Coronary artery (tissue), 2 donors: ENCODE measurements at regions not wholly inside any gene's neighbourhood (a gene's known extent, or its start where the extent isn't known, plus 50 kb on each side); places are given as distances from the start of the nearest gene placed in this dataset.

Experiments used
- DNase-seq: peaks from one replicate; pipeline ENCODE4 v3.0.0-alpha.2; 2017; ENCODE audit warnings: low spot score
- H3K27ac ChIP-seq, 2 donors: fragments of 200-600 bp; sonication (generic); one replicate each; pipeline ENCODE4 v1.5.1; 2016 to 2019
- H3K4me3 ChIP-seq: fragments of 200-600 bp; sonication (generic); 2 replicates; pipeline ENCODE4 v1.5.1; 2016; ENCODE audit warnings: mild to moderate bottlenecking, moderate library complexity
- TF ChIP-seq, protein P1 (sequence below): fragments of 200-600 bp; sonication (generic); IDR thresholded peaks from one replicate; pipeline ENCODE4 v1.5.1; 2019; ENCODE audit warnings: antibody characterized with exemption

GRCh38 chr7:45479781-45480180 lies 94.4 kb upstream of the ADCY1 start:
- TF ChIP-seq, protein P1, sequence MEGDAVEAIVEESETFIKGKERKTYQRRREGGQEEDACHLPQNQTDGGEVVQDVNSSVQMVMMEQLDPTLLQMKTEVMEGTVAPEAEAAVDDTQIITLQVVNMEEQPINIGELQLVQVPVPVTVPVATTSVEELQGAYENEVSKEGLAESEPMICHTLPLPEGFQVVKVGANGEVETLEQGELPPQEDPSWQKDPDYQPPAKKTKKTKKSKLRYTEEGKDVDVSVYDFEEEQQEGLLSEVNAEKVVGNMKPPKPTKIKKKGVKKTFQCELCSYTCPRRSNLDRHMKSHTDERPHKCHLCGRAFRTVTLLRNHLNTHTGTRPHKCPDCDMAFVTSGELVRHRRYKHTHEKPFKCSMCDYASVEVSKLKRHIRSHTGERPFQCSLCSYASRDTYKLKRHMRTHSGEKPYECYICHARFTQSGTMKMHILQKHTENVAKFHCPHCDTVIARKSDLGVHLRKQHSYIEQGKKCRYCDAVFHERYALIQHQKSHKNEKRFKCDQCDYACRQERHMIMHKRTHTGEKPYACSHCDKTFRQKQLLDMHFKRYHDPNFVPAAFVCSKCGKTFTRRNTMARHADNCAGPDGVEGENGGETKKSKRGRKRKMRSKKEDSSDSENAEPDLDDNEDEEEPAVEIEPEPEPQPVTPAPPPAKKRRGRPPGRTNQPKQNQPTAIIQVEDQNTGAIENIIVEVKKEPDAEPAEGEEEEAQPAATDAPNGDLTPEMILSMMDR: no peak
- Histone ChIP-seq H3K27ac (no peak overlapping the region), H3K4me3 (no peak overlapping the region)
- DNase-seq: no peak

DNA sequence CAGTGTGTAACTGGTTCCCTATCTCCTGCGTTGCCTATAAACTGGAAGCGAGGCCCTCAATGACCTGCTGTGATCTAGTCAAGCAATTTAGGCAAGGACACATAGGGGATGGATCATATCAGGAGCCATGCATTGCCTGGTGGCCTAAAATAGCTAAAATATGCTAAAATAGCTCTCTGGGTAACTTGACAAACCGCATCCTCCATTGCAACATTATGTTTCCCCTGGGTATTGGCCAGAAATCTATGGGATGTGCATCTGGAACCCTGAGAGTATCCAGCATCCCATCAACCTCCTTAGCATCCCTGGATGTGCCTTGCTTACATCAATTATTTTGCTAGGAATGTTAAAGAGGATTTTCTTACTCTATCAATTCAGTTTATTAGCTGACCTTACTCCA lies 91.7 kb upstream of the ADCY1 start:
- no peak for DNase-seq
- H3K27ac ChIP-seq: no peak overlapping the region
- no peak overlapping the region for H3K4me3 ChIP-seq
- TF ChIP-seq, protein P1: no peak

- Histone ChIP-seq H3K27ac (no peak overlapping the region), H3K4me3 (no peak overlapping the region)
- TF ChIP-seq, protein P1: no peak
- DNase-seq: no peak
Observed at GRCh38 chr7:45484094-45484493, 90.1 kb upstream of the ADCY1 start.

DNA sequence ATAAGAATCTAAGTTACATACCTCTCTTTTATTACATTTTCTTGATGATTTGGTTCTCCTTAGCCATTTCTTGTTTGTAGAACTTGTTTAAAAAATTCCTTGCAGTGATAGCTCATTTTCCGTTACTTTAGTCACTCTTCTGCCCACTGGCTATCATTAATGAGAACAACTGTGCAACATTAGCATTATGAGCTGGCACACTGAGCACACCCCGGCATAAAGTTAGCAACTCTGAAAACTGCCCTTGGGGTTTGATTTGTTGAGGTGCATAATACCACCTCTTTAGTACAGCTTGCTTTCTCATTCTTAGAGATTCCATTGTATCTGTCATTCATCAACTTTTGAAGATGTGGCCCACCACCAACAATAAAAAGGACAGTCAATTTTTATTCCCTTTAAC lies 87.6 kb upstream of the ADCY1 start:
- TF ChIP-seq, protein P1: no peak
- no peak for DNase-seq
- Histone ChIP-seq H3K27ac (no peak overlapping the region), H3K4me3 (no peak overlapping the region)

- no peak for DNase-seq
- TF ChIP-seq, protein P1: no peak
- H3K4me3 ChIP-seq: no peak overlapping the region
- H3K27ac ChIP-seq: no peak overlapping the region
Observed at GRCh38 chr7:45494885-45495284, 79.3 kb upstream of the ADCY1 start.

DNA sequence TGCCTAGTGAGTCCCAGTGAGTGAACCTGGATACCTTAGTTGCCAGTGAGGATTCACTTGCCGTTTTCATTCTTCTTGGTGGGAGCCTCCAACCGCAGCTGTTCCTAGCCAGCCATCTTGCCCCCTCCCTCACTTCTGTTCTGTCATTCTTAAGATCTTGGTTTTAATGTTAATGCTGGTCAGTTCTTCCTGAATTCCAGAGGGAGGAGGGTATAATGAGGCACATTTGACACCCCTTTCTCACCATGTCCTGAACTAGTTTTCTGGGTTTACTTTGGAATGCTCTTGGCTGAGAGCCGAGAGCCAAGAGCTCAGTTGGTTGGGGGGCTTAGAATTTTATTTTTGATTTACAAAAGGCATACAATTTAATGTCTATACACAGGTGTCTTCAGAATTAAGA lies 78.5 kb upstream of the ADCY1 start:
- no peak for DNase-seq
- no peak overlapping the region for H3K4me3 ChIP-seq
- TF ChIP-seq, protein P1: no peak
- no peak overlapping the region for H3K27ac ChIP-seq

DNA sequence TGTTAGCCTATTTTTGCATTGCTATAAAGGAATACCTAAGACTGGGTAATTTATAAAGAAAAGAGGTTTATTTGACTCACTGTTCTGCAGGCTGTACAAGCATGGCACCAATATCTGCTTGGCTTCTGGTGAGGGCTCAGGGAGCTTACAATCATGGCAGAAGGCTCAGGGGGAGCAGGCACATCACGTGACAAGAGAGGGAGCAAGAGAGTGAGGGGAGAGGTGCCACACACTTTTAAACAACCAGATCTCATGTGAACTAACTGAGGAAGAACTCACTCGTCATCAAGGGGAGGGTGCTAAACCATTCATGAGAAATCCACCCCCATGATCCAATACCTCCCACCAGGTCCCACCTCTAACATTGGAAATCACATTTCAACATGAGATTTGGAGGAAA lies 73.9 kb upstream of the ADCY1 start:
- TF ChIP-seq, protein P1: no peak
- no peak for DNase-seq
- no peak overlapping the region for H3K27ac ChIP-seq
- H3K4me3 ChIP-seq: no peak overlapping the region
